Liver (tissue), 8 donors: ENCODE measurements at regions not wholly inside any gene's neighbourhood (a gene's known extent, or its start where the extent isn't known, plus 50 kb on each side); places are given as distances from the start of the nearest gene placed in this dataset.
A peak's percentile ranks its signal among the peaks of the same experiment; 100 is the strongest.

Source experiments
- DNase-seq: peaks from one replicate; pipeline ENCODE4 v3.0.0-alpha.2; 2017; ENCODE audit warnings: low spot score
- H3K27ac ChIP-seq, 2 donors: one replicate each; pipeline ENCODE4 v1.7.0; 2013; ENCODE audit warnings: inconsistent platforms in 2 of 2, low read length in 2 of 2, control low read depth in 1 of 2, low read depth in 1 of 2, mild to moderate bottlenecking in 1 of 2
- H3K27me3 ChIP-seq, 4 donors: one replicate each; pipeline versions ENCODE4 v1.6.1 to v1.7.0; 2013; ENCODE audit warnings: low read length in 3 of 4, inconsistent platforms in 1 of 4, mild to moderate bottlenecking in 1 of 4, moderate library complexity in 1 of 4; ENCODE audit not compliant: control insufficient read depth in 4 of 4, insufficient read depth in 4 of 4
- H3K36me3 ChIP-seq, 4 donors: one replicate each; pipeline versions ENCODE4 v1.6.1 to v1.7.0; 2013; ENCODE audit warnings: low read length in 3 of 4, mild to moderate bottlenecking in 3 of 4, low read depth in 1 of 4, moderate library complexity in 1 of 4; ENCODE audit not compliant: control insufficient read depth in 4 of 4, insufficient read depth in 3 of 4
- H3K4me1 ChIP-seq, 4 donors: one replicate each; pipeline versions ENCODE4 v1.6.1 to v1.7.0; 2013; ENCODE audit warnings: low read length in 3 of 4, mild to moderate bottlenecking in 3 of 4, moderate library complexity in 1 of 4; ENCODE audit not compliant: control insufficient read depth in 4 of 4, insufficient read depth in 4 of 4
- H3K4me3 ChIP-seq, 3 donors: one replicate each; pipeline versions ENCODE4 v1.6.1 to v1.7.0; 2013; ENCODE audit warnings: low read length in 3 of 3, control low read depth in 1 of 3, low read depth in 1 of 3, mild to moderate bottlenecking in 1 of 3
- H3K9ac ChIP-seq, 2 donors: one replicate each; pipeline ENCODE4 v1.7.0; 2013; ENCODE audit warnings: low read length in 2 of 2, mild to moderate bottlenecking in 2 of 2, moderate library complexity in 2 of 2, control low read depth in 1 of 2, low read depth in 1 of 2
- H3K9me3 ChIP-seq, 4 donors: one replicate each; pipeline versions ENCODE4 v1.6.1 to v1.7.0; 2013; ENCODE audit warnings: low read length in 3 of 4; ENCODE audit not compliant: control insufficient read depth in 4 of 4
- CTCF ChIP-seq: fragments of 150-350 bp; IDR thresholded peaks from 2 replicates; pipeline ENCODE4 v1.5.1; 2017; ENCODE audit warnings: improper control_type of control experiment, low read depth, low read length; ENCODE audit not compliant: missing input control
- EGR1 ChIP-seq, 2 donors: IDR thresholded peaks; 2 replicates each; pipeline ENCODE4 v1.6.1; 2016 to 2018; ENCODE audit warnings: antibody characterized with exemption in 2 of 2, low read depth in 2 of 2
- FOXA1 ChIP-seq: IDR thresholded peaks from 2 replicates; pipeline ENCODE4 v1.6.1; 2016; ENCODE audit warnings: antibody characterized with exemption
- FOXA2 ChIP-seq: IDR thresholded peaks from 2 replicates; pipeline ENCODE4 v1.6.1; 2016; ENCODE audit warnings: antibody characterized with exemption
- HNF4G ChIP-seq: IDR thresholded peaks from 2 replicates; pipeline ENCODE4 v1.6.1; 2016; ENCODE audit warnings: antibody characterized with exemption
- JUND ChIP-seq, 2 donors: IDR thresholded peaks; 2 replicates each; pipeline ENCODE4 v1.6.1; 2016; ENCODE audit warnings: antibody characterized with exemption in 2 of 2
- NR2F2 ChIP-seq: IDR thresholded peaks from 2 replicates; pipeline ENCODE4 v1.6.1; 2016; ENCODE audit warnings: antibody characterized with exemption
- RAD21 ChIP-seq, 2 donors: IDR thresholded peaks; 2 replicates each; pipeline ENCODE4 v1.6.1; 2016; ENCODE audit warnings: antibody characterized with exemption in 2 of 2, mild to moderate bottlenecking in 2 of 2
- REST ChIP-seq: IDR thresholded peaks from 2 replicates; pipeline ENCODE4 v1.6.1; 2016; ENCODE audit warnings: antibody characterized with exemption, mild to moderate bottlenecking
- RXRA ChIP-seq, 2 donors: IDR thresholded peaks; 2 replicates each; pipeline ENCODE4 v1.6.1; 2017 to 2018; ENCODE audit warnings: antibody characterized with exemption in 2 of 2, mild to moderate bottlenecking in 1 of 2
- SP1 ChIP-seq: IDR thresholded peaks from 2 replicates; pipeline ENCODE4 v1.6.1; 2018; ENCODE audit warnings: antibody characterized with exemption, mild to moderate bottlenecking
- TAF1 ChIP-seq: conservative IDR thresholded peaks from 2 replicates; pipeline ENCODE4 v1.6.1; 2016; ENCODE audit warnings: antibody characterized with exemption, mild to moderate bottlenecking
- YY1 ChIP-seq: IDR thresholded peaks from 2 replicates; pipeline ENCODE4 v1.6.1; 2016; ENCODE audit warnings: antibody characterized with exemption, mild to moderate bottlenecking
- WGBS: extraction: QIAGEN DNeasy Blood & Tissue Kit; methylation state at CpG from one replicate; pipeline ENCODE4 v1.1.7; 2013; 5-methylcytosine and 5-hydroxymethylcytosine counted together
- TF ChIP-seq, protein P1 (sequence below): IDR thresholded peaks from 2 replicates; pipeline ENCODE4 v1.6.1; 2016; ENCODE audit warnings: antibody characterized with exemption
- TF ChIP-seq, protein P2 (sequence below): IDR thresholded peaks from 2 replicates; pipeline ENCODE4 v1.6.1; 2016; ENCODE audit warnings: antibody characterized with exemption
- TF ChIP-seq, protein P3 (sequence below): IDR thresholded peaks from 2 replicates; pipeline ENCODE4 v1.6.1; 2016; ENCODE audit warnings: antibody characterized with exemption
- donor health status: healthy.
- donor health status: healthy.
- donor health status: healthy.
- donor health status: healthy.
- donor health status: healthy.

DNA sequence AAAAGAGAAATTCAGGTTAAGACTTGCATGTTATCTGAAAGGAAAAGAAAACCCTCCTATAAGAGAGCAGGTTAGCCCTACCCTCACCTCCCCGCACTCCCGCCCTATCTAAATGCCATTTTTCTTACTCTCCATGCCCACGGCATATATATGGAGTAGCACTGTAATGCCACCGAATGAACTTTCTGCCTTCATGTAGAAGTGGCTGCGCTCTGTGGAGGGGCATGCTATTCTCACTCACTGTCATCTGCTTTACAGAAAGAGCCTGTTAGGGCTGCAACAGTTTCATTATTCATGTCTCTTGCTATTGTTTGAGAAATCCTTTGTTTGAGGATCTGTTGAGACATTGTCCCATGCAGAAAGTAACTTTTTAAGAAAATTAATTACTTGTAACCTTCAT is 1190.6 kb downstream of the SORCS1 start:
- Histone ChIP-seq H3K9me3 (no peaks in the 10 kb centered on the region), H3K36me3 (no peaks in the 10 kb centered on the region), H3K4me1 (peaks cover 0 to 21% (median 9%) of the 10 kb centered on the region in 4 donors), H3K27ac (no peak overlapping the region), H3K4me3 (no peak overlapping the region), H3K27me3 (no peaks in the 10 kb centered on the region), H3K9ac (no peak overlapping the region)
- TF ChIP-seq, protein P1, sequence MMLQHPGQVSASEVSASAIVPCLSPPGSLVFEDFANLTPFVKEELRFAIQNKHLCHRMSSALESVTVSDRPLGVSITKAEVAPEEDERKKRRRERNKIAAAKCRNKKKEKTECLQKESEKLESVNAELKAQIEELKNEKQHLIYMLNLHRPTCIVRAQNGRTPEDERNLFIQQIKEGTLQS = no peak
- TF ChIP-seq EGR1 (IDR thresholded peaks at IDR 0.05; ENCODE audit: low read depth in 2 of 2) (no peak), RAD21 (IDR thresholded peaks at IDR 0.05) (no peak), YY1 (no peak), SP1 (no peak), TAF1 (no peak), JUND (IDR thresholded peaks at IDR 0.05) (no peak), HNF4G (no peak), FOXA2 (no peak), REST (no peak), RXRA (IDR thresholded peaks at IDR 0.05) (no peak), FOXA1 (no peak), CTCF (no peak), NR2F2 (no peak)
- TF ChIP-seq, protein P2, sequence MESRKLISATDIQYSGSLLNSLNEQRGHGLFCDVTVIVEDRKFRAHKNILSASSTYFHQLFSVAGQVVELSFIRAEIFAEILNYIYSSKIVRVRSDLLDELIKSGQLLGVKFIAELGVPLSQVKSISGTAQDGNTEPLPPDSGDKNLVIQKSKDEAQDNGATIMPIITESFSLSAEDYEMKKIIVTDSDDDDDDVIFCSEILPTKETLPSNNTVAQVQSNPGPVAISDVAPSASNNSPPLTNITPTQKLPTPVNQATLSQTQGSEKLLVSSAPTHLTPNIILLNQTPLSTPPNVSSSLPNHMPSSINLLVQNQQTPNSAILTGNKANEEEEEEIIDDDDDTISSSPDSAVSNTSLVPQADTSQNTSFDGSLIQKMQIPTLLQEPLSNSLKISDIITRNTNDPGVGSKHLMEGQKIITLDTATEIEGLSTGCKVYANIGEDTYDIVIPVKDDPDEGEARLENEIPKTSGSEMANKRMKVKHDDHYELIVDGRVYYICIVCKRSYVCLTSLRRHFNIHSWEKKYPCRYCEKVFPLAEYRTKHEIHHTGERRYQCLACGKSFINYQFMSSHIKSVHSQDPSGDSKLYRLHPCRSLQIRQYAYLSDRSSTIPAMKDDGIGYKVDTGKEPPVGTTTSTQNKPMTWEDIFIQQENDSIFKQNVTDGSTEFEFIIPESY = no peak
- TF ChIP-seq, protein P3, sequence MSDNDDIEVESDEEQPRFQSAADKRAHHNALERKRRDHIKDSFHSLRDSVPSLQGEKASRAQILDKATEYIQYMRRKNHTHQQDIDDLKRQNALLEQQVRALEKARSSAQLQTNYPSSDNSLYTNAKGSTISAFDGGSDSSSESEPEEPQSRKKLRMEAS = no peak
- 89% methylated on average over 5 of the region's 5 CpGs for WGBS
- no peak for DNase-seq

- H3K36me3 ChIP-seq = no peaks in the 10 kb centered on the region
- WGBS = 64% methylated on average over 4 of the region's 4 CpGs
- TF ChIP-seq REST (peak; percentile 24), HNF4G (no peak)
- H3K27me3 ChIP-seq = no peaks in the 10 kb centered on the region
- no peak overlapping the region for H3K9ac ChIP-seq
- H3K4me3 ChIP-seq = no peak overlapping the region
- H3K9me3 ChIP-seq = no peaks in the 10 kb centered on the region
- H3K4me1 ChIP-seq = peaks cover 0 to 21% (median 9%) of the 10 kb centered on the region in 4 donors
- H3K27ac ChIP-seq = no peak overlapping the region
- no peak for DNase-seq
These were observed 1191.1 kb downstream of the SORCS1 start for GRCh38 chr10:105973360-105973759.
